H1 (cell line): ENCODE measurements at regions not wholly inside any gene's neighbourhood (a gene's known extent, or its start where the extent isn't known, plus 50 kb on each side); places are given as distances from the start of the nearest gene placed in this dataset.

ENCODE experiments used
- CREB1 ChIP-seq: IDR thresholded peaks from 2 replicates; pipeline ENCODE4 v1.6.1; 2012; ENCODE audit warnings: inconsistent platforms
- EGR1 ChIP-seq: IDR thresholded peaks from 2 replicates; pipeline ENCODE4 v1.6.1; 2011; ENCODE audit warnings: low read depth, low read length, borderline replicate concordance
- KDM4A ChIP-seq: IDR thresholded peaks from one replicate; pipeline ENCODE4 v1.7.1; 2012; ENCODE audit warnings: low read depth, mild to moderate bottlenecking, moderate library complexity, low read length, inconsistent platforms; ENCODE audit not compliant: severe bottlenecking
- RNF2 ChIP-seq: fragments of 200-900, 300-1000 bp; sonication (generic); IDR thresholded peaks from 2 replicates; pipeline ENCODE4 v1.7.1; 2016; ENCODE audit warnings: borderline replicate concordance, low read depth, mild to moderate bottlenecking, antibody characterized with exemption, low read length; ENCODE audit not compliant: poor library complexity, severe bottlenecking; ENCODE audit errors: missing control alignments
- SUZ12 ChIP-seq: fragments of 200-600 bp; sonication (generic); IDR thresholded peaks from 2 replicates; pipeline ENCODE4 v1.6.1; 2012; ENCODE audit warnings: mild to moderate bottlenecking, inconsistent platforms, low read length, moderate library complexity, mixed read lengths
- TF ChIP-seq, protein P1 (sequence below): IDR thresholded peaks from 2 replicates; pipeline ENCODE4 v1.6.1; 2012; ENCODE audit warnings: low read length, inconsistent platforms
- TF ChIP-seq, protein P2 (sequence below), 3 experiments: IDR thresholded peaks; 1 replicate in 2 of 3; 2 replicates in 1 of 3; pipeline versions ENCODE4 v1.5.1 to v1.6.1; 2011; ENCODE audit warnings: low read length in 3 of 3, mild to moderate bottlenecking in 3 of 3, inconsistent platforms in 2 of 3, low read depth in 1 of 3, moderate library complexity in 1 of 3; ENCODE audit not compliant: insufficient read depth in 1 of 3; ENCODE audit errors: control extremely low read depth in 1 of 3
- TF ChIP-seq, protein P3 (sequence below): IDR thresholded peaks from 2 replicates; pipeline ENCODE4 v1.6.1; 2012; ENCODE audit warnings: inconsistent platforms

DNA sequence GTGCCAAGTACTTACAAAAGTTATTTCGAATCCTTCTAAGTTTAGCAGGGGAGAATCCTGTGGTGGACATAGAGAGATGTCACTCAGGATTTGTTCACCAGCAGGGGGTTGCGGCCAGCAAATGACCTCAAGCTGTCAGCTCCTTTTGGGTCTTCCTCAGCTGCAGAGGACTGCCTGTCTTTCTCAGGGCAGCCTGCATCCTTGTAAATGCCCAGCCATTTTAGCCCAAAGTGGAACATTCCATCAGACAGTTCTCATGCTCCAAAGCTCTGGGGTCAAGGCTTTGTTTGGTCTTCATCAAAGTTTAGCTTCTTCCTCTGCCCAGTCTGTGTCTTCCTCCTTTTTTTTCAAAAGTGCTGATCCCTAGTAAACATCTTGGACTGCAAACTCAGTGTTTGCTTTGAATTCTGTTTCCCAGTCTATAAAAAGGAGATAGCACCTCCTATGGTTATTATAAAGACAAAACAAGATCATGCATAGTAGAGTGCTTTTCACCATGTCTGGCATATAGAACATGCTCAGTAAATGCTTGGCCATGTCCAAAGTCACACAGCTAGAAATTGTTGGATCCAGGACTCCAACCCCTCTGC is 156.4 kb upstream of the GATB start (continued):
- TF ChIP-seq, protein P1, sequence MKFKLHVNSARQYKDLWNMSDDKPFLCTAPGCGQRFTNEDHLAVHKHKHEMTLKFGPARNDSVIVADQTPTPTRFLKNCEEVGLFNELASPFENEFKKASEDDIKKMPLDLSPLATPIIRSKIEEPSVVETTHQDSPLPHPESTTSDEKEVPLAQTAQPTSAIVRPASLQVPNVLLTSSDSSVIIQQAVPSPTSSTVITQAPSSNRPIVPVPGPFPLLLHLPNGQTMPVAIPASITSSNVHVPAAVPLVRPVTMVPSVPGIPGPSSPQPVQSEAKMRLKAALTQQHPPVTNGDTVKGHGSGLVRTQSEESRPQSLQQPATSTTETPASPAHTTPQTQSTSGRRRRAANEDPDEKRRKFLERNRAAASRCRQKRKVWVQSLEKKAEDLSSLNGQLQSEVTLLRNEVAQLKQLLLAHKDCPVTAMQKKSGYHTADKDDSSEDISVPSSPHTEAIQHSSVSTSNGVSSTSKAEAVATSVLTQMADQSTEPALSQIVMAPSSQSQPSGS = no peak
- TF ChIP-seq CREB1 (no peak), SUZ12 (no peak), EGR1 (no peak), KDM4A (no peak), RNF2 (no peak)
- TF ChIP-seq, protein P2, sequence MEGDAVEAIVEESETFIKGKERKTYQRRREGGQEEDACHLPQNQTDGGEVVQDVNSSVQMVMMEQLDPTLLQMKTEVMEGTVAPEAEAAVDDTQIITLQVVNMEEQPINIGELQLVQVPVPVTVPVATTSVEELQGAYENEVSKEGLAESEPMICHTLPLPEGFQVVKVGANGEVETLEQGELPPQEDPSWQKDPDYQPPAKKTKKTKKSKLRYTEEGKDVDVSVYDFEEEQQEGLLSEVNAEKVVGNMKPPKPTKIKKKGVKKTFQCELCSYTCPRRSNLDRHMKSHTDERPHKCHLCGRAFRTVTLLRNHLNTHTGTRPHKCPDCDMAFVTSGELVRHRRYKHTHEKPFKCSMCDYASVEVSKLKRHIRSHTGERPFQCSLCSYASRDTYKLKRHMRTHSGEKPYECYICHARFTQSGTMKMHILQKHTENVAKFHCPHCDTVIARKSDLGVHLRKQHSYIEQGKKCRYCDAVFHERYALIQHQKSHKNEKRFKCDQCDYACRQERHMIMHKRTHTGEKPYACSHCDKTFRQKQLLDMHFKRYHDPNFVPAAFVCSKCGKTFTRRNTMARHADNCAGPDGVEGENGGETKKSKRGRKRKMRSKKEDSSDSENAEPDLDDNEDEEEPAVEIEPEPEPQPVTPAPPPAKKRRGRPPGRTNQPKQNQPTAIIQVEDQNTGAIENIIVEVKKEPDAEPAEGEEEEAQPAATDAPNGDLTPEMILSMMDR (IDR thresholded peaks at IDR 0.05; ENCODE audit: control extremely low read depth in 1 of 3, insufficient read depth in 1 of 3, low read depth in 1 of 3, low read length in 3 of 3) = no peak
- TF ChIP-seq, protein P3, sequence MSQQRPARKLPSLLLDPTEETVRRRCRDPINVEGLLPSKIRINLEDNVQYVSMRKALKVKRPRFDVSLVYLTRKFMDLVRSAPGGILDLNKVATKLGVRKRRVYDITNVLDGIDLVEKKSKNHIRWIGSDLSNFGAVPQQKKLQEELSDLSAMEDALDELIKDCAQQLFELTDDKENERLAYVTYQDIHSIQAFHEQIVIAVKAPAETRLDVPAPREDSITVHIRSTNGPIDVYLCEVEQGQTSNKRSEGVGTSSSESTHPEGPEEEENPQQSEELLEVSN = no peak
- TF ChIP-seq, all 59 proteins: peak for 0
